ENCODE measurements at regions not wholly inside any gene's neighbourhood (a gene's known extent, or its start where the extent isn't known, plus 50 kb on each side); places are given as distances from the start of the nearest gene placed in this dataset.

- Histone ChIP-seq H3K36me3 (replicated peaks in 1 of 2; ENCODE audit: control insufficient read depth in 1 of 2, insufficient read depth in 2 of 2, low read length in 1 of 2) (no peaks in the 10 kb centered on the region), H3K4me2 (no peak overlapping the region), H3K9ac (no peak overlapping the region), H3K27ac (ENCODE audit: low read depth in 2 of 2, low read length in 1 of 2) (no peak overlapping the region), H3K27me3 (ENCODE audit: insufficient read depth) (no peaks in the 10 kb centered on the region), H3K4me1 (ENCODE audit: control insufficient read depth in 1 of 2, insufficient read depth in 2 of 2, low read depth in 1 of 2, low read length in 1 of 2) (no peaks in the 10 kb centered on the region), H4K20me1 (ENCODE audit: insufficient read depth) (no peaks in the 10 kb centered on the region), H3K9me2 (no peaks in the 10 kb centered on the region), H3K4me3 (ENCODE audit: low read depth in 2 of 2, low read length in 1 of 2) (no peak overlapping the region), H3F3A (replicated peaks; ENCODE audit: insufficient read depth) (no peaks in the 10 kb centered on the region), H3K9me3 (no peaks in the 10 kb centered on the region), H3K79me2 (ENCODE audit: insufficient read depth) (no peaks in the 10 kb centered on the region), H2AFZ (ENCODE audit: low read depth) (no peak overlapping the region)
- WGBS (ENCODE audit: low lambda C conversion rate) = 0% methylated on average over 2 of the region's 2 CpGs
- TF ChIP-seq SMC3 (IDR thresholded peaks at IDR 0.05; ENCODE audit: low read depth, low read length) (no peak), ELF1 (IDR thresholded peaks at IDR 0.05) (no peak), JUND (IDR thresholded peaks at IDR 0.05) (no peak), NRF1 (IDR thresholded peaks at IDR 0.05; ENCODE audit: low read depth, low read length) (no peak), SIN3A (IDR thresholded peaks at IDR 0.05; ENCODE audit: borderline replicate concordance, low read depth, low read length) (no peak), RCOR1 (IDR thresholded peaks at IDR 0.05; ENCODE audit: low read length) (no peak), MXI1 (IDR thresholded peaks at IDR 0.05; ENCODE audit: low read depth, low read length) (no peak), EP300 (IDR thresholded peaks at IDR 0.05; ENCODE audit: borderline replicate concordance in 1 of 2, low read depth in 1 of 2, low read length in 1 of 2) (no peak), CHD2 (IDR thresholded peaks at IDR 0.05; ENCODE audit: low read length, partially characterized antibody) (no peak), RFX5 (IDR thresholded peaks at IDR 0.05; ENCODE audit: low read length) (no peak)
- TF ChIP-seq, protein P1, sequence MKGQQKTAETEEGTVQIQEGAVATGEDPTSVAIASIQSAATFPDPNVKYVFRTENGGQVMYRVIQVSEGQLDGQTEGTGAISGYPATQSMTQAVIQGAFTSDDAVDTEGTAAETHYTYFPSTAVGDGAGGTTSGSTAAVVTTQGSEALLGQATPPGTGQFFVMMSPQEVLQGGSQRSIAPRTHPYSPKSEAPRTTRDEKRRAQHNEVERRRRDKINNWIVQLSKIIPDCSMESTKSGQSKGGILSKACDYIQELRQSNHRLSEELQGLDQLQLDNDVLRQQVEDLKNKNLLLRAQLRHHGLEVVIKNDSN (IDR thresholded peaks at IDR 0.05; ENCODE audit: borderline replicate concordance, low read depth) = no peak
- DNase-seq = no peak
- CTCF ChIA-PET = no interaction called here
- POLR2A ChIA-PET = no interaction called here
Observed at GRCh38 chr12:58009405-58010195, 68.2 kb downstream of the ATP23 start.

GRCh38 chr12:58011676-58012075 lies 70.3 kb downstream of the ATP23 start:
- H3K36me3 ChIP-seq (replicated peaks in 1 of 2; ENCODE audit: control insufficient read depth in 1 of 2, insufficient read depth in 2 of 2, low read length in 1 of 2) = no peaks in the 10 kb centered on the region
- ChIA-PET POLR2A (no interaction called here), CTCF (no interaction called here)
- no peak overlapping the region for H3K4me3 ChIP-seq (ENCODE audit: low read depth in 2 of 2, low read length in 1 of 2)
- 10% methylated on average over 1 of the region's 1 CpG for WGBS (ENCODE audit: low lambda C conversion rate)
- no peak overlapping the region for H3K9ac ChIP-seq
- no peak for TF ChIP-seq RAD21 (IDR thresholded peaks at IDR 0.05; ENCODE audit: low read length)
- no peak for TF ChIP-seq POLR2AphosphoS5 (IDR thresholded peaks at IDR 0.05; ENCODE audit: low read depth, low read length)
- no peak for TF ChIP-seq EP300 (IDR thresholded peaks at IDR 0.05; ENCODE audit: borderline replicate concordance in 1 of 2, low read depth in 1 of 2, low read length in 1 of 2)
- no peak for TF ChIP-seq REST (IDR thresholded peaks at IDR 0.05; ENCODE audit: low read depth, low read length)
- TF ChIP-seq MXI1 (IDR thresholded peaks at IDR 0.05; ENCODE audit: low read depth, low read length) = no peak
- no peak for TF ChIP-seq GATA2 (CRISPR knock-in tag; IDR thresholded peaks at IDR 0.05)
- no peak for TF ChIP-seq RXRA (IDR thresholded peaks at IDR 0.05; ENCODE audit: borderline replicate concordance, low read depth)
- TF ChIP-seq EZH2phosphoT487 (IDR thresholded peaks at IDR 0.05; ENCODE audit: borderline replicate concordance, low read depth) = no peak
- TF ChIP-seq, protein P2, sequence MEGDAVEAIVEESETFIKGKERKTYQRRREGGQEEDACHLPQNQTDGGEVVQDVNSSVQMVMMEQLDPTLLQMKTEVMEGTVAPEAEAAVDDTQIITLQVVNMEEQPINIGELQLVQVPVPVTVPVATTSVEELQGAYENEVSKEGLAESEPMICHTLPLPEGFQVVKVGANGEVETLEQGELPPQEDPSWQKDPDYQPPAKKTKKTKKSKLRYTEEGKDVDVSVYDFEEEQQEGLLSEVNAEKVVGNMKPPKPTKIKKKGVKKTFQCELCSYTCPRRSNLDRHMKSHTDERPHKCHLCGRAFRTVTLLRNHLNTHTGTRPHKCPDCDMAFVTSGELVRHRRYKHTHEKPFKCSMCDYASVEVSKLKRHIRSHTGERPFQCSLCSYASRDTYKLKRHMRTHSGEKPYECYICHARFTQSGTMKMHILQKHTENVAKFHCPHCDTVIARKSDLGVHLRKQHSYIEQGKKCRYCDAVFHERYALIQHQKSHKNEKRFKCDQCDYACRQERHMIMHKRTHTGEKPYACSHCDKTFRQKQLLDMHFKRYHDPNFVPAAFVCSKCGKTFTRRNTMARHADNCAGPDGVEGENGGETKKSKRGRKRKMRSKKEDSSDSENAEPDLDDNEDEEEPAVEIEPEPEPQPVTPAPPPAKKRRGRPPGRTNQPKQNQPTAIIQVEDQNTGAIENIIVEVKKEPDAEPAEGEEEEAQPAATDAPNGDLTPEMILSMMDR (IDR thresholded peaks at IDR 0.05) = no peak
- TF ChIP-seq, protein P1 (IDR thresholded peaks at IDR 0.05; ENCODE audit: borderline replicate concordance, low read depth) = no peak
- no peaks in the 10 kb centered on the region for H3K4me1 ChIP-seq (ENCODE audit: control insufficient read depth in 1 of 2, insufficient read depth in 2 of 2, low read depth in 1 of 2, low read length in 1 of 2)
- H4K20me1 ChIP-seq (ENCODE audit: insufficient read depth) = no peaks in the 10 kb centered on the region
- H2AFZ ChIP-seq (ENCODE audit: low read depth) = no peak overlapping the region
- H3K27me3 ChIP-seq (ENCODE audit: insufficient read depth) = no peaks in the 10 kb centered on the region
- H3K9me2 ChIP-seq = no peaks in the 10 kb centered on the region
- no peaks in the 10 kb centered on the region for H3K9me3 ChIP-seq
- no peaks in the 10 kb centered on the region for H3K79me2 ChIP-seq (ENCODE audit: insufficient read depth)
- H3K27ac ChIP-seq (ENCODE audit: low read depth in 2 of 2, low read length in 1 of 2) = no peak overlapping the region
- H3K4me2 ChIP-seq = no peak overlapping the region
- H3F3A ChIP-seq (replicated peaks; ENCODE audit: insufficient read depth) = no peaks in the 10 kb centered on the region
- no peak for DNase-seq
